RWPE1 (cell line): ENCODE measurements at regions not wholly inside any gene's neighbourhood (a gene's known extent, or its start where the extent isn't known, plus 50 kb on each side); places are given as distances from the start of the nearest gene placed in this dataset.

Source experiments
- CTCF ChIA-PET: fragments of 350-600 bp; sonication (Branson Sonifier 250); formaldehyde crosslinking; extraction: SDS; loops from one replicate; lab custom pipeline; 2021; lab: Yijun Ruan, JAX
- POLR2A ChIA-PET: fragments of 400-600 bp; formaldehyde crosslinking; extraction: SDS; loops from one replicate; lab custom pipeline; 2020; ENCODE audit warnings: antibody characterized with exemption; ENCODE audit not compliant: low non-redundant PET; lab: Yijun Ruan, JAX
- DNase-seq: peaks from one replicate; pipeline ENCODE4 v3.0.0; 2012; ENCODE audit warnings: low spot score
- H3K27ac ChIP-seq: fragments of 450-650 bp; 2 replicates; pipeline ENCODE4 v1.5.1; 2017
- CTCF ChIP-seq: fragments of 450-650 bp; conservative IDR thresholded peaks from 2 replicates; pipeline ENCODE4 v1.5.1; 2017; ENCODE audit warnings: low read depth, mild to moderate bottlenecking

GRCh38 chr4:171718665-171719064, 94.5 kb upstream of the GALNTL6 start:
- no peak for TF ChIP-seq CTCF
- DNase-seq: no peak
- H3K27ac ChIP-seq: no peak overlapping the region
- POLR2A ChIA-PET: no interaction called here
- CTCF ChIA-PET: interaction anchor here (0.7 kb wide), 1 partner anchor 565 kb away, joined by 3 read pairs; no protein-coding TSS in a partner anchor

- no peak for DNase-seq
- TF ChIP-seq CTCF: no peak
- ChIA-PET POLR2A (no interaction called here), CTCF (interaction anchor here (0.6 to 0.7 kb wide), 2 partner anchors 565 to 675 kb away, joined by 3 read pairs; no protein-coding TSS in a partner anchor)
- no peak overlapping the region for H3K27ac ChIP-seq
Measured at GRCh38 chr4:171718069-171718468, 95.1 kb upstream of the GALNTL6 start.

DNA sequence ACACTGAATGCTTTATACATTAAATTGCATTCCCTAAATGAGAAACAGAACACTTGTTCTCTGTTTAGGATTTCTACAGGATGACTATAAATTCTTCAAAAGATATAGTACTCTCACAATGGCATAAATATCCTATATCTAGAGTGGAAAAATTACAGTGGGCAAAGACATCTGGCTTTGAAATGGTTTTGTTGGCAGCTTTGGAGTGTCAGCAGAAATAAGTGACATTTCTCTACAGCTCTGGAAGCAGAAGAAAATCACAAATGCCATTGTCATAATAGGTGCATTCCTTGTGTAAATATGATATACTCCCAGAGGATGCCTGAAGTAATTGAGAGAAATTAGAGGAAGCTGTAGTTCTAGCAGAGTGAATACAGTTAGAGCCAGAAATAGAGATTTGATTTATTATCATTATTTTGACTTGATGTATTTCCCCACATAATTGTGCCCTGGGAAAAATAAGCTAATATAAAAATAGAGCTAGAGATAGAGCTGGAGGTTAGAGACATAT, 95.9 kb upstream of the GALNTL6 start:
- H3K27ac ChIP-seq: no peak overlapping the region
- DNase-seq: no peak
- POLR2A ChIA-PET: interaction anchor here (0.6 kb wide), 1 partner anchor 653 kb away, joined by 5 read pairs; no protein-coding TSS in a partner anchor
- TF ChIP-seq CTCF: no peak
- CTCF ChIA-PET: interaction anchor here (0.6 kb wide), 1 partner anchor 676 kb away, joined by 3 read pairs; no protein-coding TSS in a partner anchor

DNA sequence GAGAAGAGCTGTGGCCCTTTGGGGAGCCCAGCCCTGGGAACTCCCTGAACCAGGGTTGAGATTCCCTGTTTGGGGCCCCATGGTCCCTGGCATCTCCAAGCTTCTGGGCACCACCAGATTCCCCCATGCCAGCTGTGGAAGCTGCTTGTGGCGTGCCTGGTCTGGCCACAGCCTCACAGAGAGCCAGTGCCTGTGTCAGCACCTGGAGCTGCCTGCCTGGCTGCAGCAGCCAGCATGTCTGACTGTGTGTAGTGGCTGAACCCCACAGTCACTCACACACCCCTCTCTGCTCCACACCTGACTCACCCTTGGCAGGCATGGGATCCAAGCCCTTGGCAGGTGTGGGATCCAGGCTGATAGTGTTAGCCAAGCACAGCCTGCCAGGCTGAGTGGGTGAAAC, 97.2 kb upstream of the GALNTL6 start:
- TF ChIP-seq CTCF: no peak
- CTCF ChIA-PET: interaction anchor here (0.7 kb wide), 1 partner anchor 564 kb away, joined by 3 read pairs; no protein-coding TSS in a partner anchor
- POLR2A ChIA-PET: no interaction called here
- DNase-seq: no peak
- no peak overlapping the region for H3K27ac ChIP-seq

DNA sequence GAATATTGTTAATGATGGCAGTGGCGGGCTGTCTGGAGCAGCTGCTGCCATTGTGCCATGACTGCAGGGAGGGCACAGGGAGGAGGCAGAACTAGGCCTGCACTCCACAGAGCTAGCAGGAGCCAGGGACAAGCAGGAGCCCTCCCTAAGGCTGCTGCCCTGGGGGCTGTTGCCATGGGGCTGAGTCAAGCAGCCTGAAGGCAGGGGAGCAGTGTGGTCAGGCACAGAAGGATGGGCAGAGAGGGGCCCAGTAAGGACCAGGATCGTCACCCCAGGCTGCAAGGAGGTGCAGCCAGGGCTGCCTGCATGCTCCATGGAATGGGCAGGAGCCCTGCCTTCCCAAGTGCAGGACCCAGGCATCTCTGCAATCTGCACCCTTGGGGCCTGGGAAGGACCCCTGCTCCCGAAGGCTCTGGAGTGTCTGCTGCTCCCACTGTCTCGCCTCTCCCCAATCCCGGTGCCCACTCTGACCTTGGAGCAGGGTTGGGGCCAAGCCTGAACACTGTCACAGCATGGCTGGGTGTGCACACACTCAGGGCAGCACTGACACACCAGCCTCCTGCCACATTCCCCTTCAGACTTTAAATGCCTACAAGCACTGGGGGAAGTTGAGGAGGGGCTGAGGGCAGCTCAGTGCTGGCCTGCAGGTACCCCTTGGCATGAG, 98.3 kb upstream of the GALNTL6 start:
- no peak for DNase-seq
- ChIA-PET CTCF (no interaction called here), POLR2A (no interaction called here)
- H3K27ac ChIP-seq: no peak overlapping the region
- TF ChIP-seq CTCF: no peak

GRCh38 chr4:171710743-171711142, 102.5 kb upstream of the GALNTL6 start:
- POLR2A ChIA-PET: no interaction called here
- CTCF ChIA-PET: no interaction called here
- no peak overlapping the region for H3K27ac ChIP-seq
- TF ChIP-seq CTCF: no peak
- no peak for DNase-seq
